ENCODE measurements at regions not wholly inside any gene's neighbourhood (a gene's known extent, or its start where the extent isn't known, plus 50 kb on each side); places are given as distances from the start of the nearest gene placed in this dataset.

DNA sequence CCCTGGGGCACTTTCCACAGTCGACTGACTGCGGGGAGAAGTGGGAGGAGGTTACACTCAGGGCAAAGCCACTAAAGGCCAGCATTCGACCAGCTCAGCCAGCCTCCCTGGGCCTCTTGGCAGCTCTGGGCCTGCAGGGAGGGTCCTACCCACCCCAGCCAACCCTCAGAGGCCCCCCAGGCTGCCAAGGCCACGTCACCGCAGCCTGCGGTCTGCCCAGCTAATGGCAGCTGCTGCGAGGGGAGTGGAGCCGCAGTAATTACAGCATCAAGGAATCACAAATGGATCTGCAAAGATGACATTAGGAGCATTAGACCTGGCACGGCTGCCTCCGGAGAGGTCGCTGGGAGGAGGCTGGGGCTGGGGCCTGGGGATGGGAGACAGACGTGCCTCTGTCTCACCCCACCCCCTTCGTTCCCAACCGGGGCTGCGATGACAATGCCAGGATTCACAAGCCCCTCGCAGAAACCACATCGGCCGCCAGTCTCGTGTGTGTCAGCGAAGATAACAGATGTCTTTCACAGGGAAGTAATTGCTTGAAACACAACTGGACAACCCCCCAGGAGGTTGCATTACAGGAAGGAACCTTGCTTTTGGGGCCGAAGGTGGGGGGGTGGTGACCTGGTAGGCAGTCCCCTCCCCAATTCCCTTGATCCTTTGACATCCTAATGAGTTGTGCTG lies 367.6 kb downstream of the BCOR start:
- dilution Hi-C loops (cut with HindIII; ENCODE audit: low sequenced_read_pairs, unreplicated experiment) (no loop called here), intact Hi-C loops (cut with micrococcal nuclease) (loop anchor here (2.0 to 10.0 kb wide), 6 partner anchors 79 to 537 kb away; no protein-coding TSS in a partner anchor), in situ Hi-C loops (cut with MboI; ENCODE audit: low sequenced_read_pairs) (loop anchor here (10.0 kb wide), 2 partner anchors 355 to 535 kb away; no protein-coding TSS in a partner anchor)
- Histone ChIP-seq H3K18ac (ENCODE audit: low read depth, low read length) (no peak overlapping the region), H4K5ac (ENCODE audit: low read depth, low read length) (no peak overlapping the region), H2AK5ac (ENCODE audit: low read depth, low read length) (no peak overlapping the region), H3K9ac (ENCODE audit: low read depth, low read length) (no peak overlapping the region), H3K4me3 (ENCODE audit: insufficient read depth, low read depth, low read length) (no peak overlapping the region), H3K9me1 (ENCODE audit: insufficient read depth, low read length) (no peaks in the 10 kb centered on the region), H3K4me2 (ENCODE audit: low read depth, low read length) (no peak overlapping the region), H3K27ac (ENCODE audit: insufficient read depth, low read length) (no peak overlapping the region), H4K20me1 (ENCODE audit: insufficient read depth, low read length) (no peaks in the 10 kb centered on the region), H3K14ac (replicated peaks; ENCODE audit: low read depth, low read length) (no peak overlapping the region), H4K8ac (ENCODE audit: low read depth in 2 of 2, low read length in 2 of 2) (no peak overlapping the region), H3K27me3 (ENCODE audit: control insufficient read depth, insufficient read depth, low read length) (peaks cover 21% of the 10 kb centered on the region), H2AFZ (replicated peaks; ENCODE audit: low read length, poor library complexity) (no peak overlapping the region), H3K36me3 (ENCODE audit: control insufficient read depth, insufficient read depth, low read length) (no peaks in the 10 kb centered on the region), H2AK9ac (replicated peaks; ENCODE audit: low read depth, low read length, poor library complexity) (no peak overlapping the region), H2BK120ac (ENCODE audit: low read depth, low read length) (no peak overlapping the region), H3K56ac (ENCODE audit: extremely low read depth, insufficient read depth, low read length) (no peak overlapping the region), H3K9me3 (ENCODE audit: control insufficient read depth, insufficient read depth, low read length) (peaks cover 2% of the 10 kb centered on the region; the same call in 1 of the 2 replicates), H2BK20ac (ENCODE audit: low read depth, low read length) (no peak overlapping the region), H3K79me1 (ENCODE audit: low read depth in 1 of 2, low read length in 2 of 2) (no peaks in the 10 kb centered on the region), H3K4ac (ENCODE audit: low read depth, low read length) (no peak overlapping the region; the same call in 1 of the 2 replicates), H3K4me1 (ENCODE audit: control insufficient read depth, insufficient read depth, low read length) (peaks cover 10% of the 10 kb centered on the region), H2BK5ac (ENCODE audit: low read depth, low read length, poor library complexity, severe bottlenecking) (no peak overlapping the region), H4K91ac (ENCODE audit: insufficient read depth, low read depth, low read length) (no peak overlapping the region), H2BK15ac (ENCODE audit: low read depth, low read length) (no peak overlapping the region), H3K23ac (ENCODE audit: low read depth, low read length) (no peak overlapping the region)
- ATAC-seq (ENCODE audit: low read depth) (no peak), DNase-seq (no peak)
- no peak for TF ChIP-seq NFE2L2 (IDR thresholded peaks at IDR 0.05; ENCODE audit: low read depth, low read length)
- TF ChIP-seq CTCF (conservative IDR thresholded peaks at IDR 0.05; ENCODE audit: low read depth, low read length), result no peak
- no CpG with 5 or more reads among the region's 21 CpGs for WGBS, 2 experiments (ENCODE audit: extremely low coverage in 2 of 2, insufficient read length in 1 of 2)
- ChIA-PET CTCF (interaction anchor here (1.0 to 1.3 kb wide), 4 partner anchors 25 to 364 kb away, joined by 3 read pairs; no protein-coding TSS in a partner anchor), POLR2A (ENCODE audit: unreplicated experiment) (no interaction called here)
- no TSS peak for BruUV-seq (replicated peaks)

Data from IMR-90 (cell line).